GM21717 (cell line): ENCODE measurements at regions not wholly inside any gene's neighbourhood (a gene's known extent, or its start where the extent isn't known, plus 50 kb on each side); places are given as distances from the start of the nearest gene placed in this dataset.

Experiments
- ATAC-seq: cut with Tn5 transposase; IDR thresholded peaks from one replicate; pipeline ENCODE4 v1.9.1; 2021; ENCODE audit warnings: mild to moderate bottlenecking, moderate library complexity; ENCODE audit not compliant: unreplicated experiment

DNA sequence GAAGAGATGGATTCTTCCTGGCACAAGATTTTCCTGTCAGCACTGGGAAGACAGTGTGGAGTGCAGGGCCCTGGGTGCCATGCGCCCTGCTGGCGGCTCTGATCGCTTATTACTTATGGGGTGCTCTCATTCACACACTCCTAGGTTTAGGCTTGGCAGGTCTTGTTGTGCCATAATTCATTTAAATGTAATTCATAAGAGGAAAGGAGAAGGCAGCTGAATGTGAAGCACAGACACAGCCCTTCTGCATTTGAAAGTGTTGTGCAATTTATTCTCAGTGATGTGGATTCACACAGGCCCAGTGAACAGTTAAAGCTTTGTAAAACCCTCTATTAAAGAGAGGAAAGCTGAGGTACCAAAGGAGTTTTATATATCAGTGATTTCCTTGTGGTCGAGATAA is 249.7 kb downstream of the C4orf33 start:
- no peak for ATAC-seq

- ATAC-seq = no peak
Measured at GRCh38 chr4:129346036-129346435, 250.1 kb downstream of the C4orf33 start.

- ATAC-seq = no peak
Measured at GRCh38 chr4:129346734-129347133, 250.8 kb downstream of the C4orf33 start.

DNA sequence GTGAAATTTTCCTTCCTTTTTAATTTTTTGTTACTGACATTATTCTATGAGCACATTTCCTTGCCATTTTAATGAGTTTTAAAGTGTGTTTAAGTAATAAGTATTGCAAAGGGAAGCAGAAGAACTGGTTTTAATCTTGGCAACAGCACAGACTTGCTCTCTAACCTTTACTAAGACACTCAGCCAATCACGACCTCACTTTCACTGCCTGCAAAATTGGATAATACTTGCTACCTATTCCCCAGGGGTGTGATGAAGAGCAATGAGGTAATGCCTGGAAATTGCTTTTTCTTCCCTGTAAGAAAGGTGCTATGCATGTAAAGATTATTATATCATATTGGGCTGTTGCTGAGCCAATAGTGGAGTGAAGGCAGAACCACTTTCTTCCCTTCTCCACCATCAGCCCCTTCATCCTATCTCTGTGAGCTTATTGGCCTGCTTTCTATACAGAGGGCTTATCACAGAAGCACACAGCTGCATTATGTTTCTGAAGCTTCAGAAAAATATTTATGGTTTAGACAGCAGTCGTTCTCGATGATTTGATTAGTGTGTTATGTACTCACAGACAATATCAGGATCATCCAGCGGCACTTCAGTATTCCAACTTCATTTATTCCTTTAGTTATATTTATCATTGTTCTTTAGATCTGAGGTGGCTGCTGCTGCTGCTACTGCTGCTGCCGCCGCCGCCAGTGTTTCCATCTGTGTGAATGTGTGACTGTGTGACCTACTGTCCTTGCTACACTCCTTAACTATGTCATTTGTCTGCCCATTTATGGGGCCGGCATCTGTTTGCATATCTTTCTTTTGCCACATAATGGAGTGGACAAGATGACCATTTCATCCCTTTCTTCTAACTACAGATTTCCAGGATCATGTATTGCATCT is 255.1 kb downstream of the C4orf33 start:
- no peak for ATAC-seq

- no peak for ATAC-seq
Measured at GRCh38 chr4:129352480-129352879, 256.5 kb downstream of the C4orf33 start.

GRCh38 chr4:129353490-129353889 is 257.5 kb downstream of the C4orf33 start:
- ATAC-seq = no peak

- no peak for ATAC-seq
Measured at GRCh38 chr4:129355031-129355430, 259.1 kb downstream of the C4orf33 start.

DNA sequence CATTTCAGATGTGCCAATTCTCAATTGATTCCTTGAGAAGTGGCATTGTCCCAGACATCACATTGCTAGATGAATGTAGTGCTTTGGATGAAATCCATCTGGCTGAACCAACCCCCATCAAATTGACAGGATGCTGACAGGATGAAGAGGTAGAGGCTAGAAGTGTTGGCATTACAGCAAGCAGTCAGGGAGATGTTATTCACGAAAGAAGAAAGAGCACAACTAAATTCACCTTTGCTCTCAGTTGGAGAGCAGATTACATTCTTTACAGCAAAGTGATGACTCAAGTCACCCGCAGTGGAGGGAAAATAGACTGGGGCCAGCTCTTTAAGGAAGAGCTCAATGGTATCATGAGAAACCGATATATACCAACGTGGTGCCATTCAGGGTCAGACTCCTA is 259.6 kb downstream of the C4orf33 start:
- ATAC-seq = no peak

DNA sequence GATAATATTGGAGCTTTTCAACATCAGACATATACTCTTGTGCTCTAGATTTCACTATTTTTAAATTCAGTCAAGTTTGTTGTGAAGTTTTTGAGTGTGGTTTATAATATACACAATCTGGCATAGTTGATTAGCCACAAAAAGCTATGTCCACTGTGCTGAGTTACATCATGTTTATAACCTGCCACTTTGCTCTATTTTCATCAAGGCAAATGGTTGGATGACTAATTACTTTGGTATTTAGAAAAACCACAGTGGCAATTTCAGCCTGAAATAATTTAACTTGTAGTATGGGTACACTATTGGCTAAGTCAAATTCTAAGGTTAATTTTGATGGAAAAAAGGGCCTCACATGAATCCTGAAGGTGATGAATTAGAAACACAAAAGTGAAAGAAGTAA is 262.6 kb downstream of the C4orf33 start:
- no peak for ATAC-seq

- ATAC-seq = no peak
Measured at GRCh38 chr4:129359461-129359860, 263.5 kb downstream of the C4orf33 start.

GRCh38 chr4:129362691-129363274 is 266.8 kb downstream of the C4orf33 start:
- ATAC-seq = peak; percentile 73

DNA sequence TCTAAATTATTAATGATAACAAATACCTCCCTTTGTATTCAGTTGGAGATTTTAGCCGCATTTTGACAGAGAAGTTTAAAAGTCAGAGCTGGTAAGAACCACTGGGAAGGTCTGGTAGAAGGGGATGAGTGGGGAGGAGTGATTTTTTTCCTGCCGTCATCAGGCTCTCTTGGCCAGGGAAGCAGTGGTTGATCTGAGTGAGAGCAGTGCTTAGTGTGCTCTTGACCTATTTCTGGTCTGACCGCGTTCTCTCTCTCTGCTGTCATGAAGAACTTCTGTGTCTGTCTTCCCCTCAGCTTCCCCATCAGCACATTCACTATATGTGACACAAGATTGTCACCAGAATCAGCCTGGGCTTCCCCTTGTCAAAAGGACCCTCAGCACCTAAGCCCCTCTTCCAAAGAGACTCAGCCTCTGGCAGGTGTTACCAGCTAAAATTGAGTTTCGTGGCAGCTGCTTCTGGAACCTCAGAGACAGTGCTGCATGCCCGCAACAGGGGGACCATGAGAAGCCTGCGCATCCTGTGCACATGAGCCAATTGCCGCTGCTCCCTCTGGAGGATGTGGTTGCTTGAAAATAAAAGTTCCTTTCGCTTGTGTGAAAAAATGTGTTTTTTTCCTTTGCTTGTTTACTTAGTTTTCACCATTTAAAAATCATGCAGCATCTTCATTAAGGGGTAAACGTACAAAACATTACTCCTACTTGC is 268.9 kb downstream of the C4orf33 start:
- ATAC-seq = no peak

GRCh38 chr4:129369361-129370010 is 273.5 kb downstream of the C4orf33 start:
- no peak for ATAC-seq

GRCh38 chr4:129371065-129371464 is 275.1 kb downstream of the C4orf33 start:
- no peak for ATAC-seq

DNA sequence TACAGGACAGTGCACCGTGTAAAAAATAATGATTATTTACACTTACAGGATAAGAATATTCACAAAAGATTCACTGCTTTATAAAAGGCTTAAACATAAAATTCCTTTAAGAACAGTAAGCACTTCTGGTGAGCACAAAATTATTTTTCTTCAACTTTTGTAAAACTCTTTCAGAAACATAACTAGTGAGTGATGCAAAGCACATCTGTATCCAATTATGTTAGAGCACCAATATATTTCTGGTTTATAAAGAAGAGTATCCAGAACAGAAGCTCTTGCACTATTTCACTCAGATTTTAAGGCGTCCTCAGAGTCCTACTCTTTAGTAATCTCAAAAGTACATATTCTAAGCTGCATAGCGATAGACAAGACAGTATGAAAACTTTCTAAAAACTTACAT is 276.0 kb downstream of the C4orf33 start:
- no peak for ATAC-seq

DNA sequence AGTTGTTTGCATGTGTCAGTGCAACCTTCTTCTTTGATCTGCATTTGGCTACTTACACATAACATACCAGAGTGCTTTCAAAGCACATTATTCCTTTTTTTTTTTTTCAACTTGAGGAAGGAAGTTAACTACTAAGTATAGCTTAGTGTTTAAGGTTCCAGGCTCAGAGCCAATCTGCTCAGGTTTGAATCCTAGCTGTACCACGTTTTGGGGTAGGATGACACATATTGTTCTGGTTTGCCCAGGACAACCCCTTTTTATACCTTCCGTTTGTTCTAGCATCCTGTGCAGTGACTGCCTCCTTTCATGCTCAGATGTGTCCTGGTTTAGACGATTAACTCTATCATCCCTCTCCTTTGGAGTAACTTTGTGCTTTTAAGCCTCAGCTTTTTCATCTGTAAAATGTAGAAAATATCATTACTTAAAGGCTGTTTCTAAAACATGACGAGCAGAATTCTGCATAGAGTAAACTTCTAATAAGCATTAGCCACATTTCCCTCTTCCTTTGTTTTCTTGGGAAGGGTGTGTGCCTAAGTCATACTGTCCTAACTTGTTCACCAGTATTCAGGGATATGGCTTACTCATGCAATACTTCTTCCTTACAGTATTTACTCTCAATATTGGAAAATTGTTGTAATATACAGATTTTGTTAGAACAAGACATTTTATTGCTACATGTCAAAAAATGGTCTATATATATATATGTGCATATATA is 281.3 kb downstream of the C4orf33 start:
- ATAC-seq = no peak

DNA sequence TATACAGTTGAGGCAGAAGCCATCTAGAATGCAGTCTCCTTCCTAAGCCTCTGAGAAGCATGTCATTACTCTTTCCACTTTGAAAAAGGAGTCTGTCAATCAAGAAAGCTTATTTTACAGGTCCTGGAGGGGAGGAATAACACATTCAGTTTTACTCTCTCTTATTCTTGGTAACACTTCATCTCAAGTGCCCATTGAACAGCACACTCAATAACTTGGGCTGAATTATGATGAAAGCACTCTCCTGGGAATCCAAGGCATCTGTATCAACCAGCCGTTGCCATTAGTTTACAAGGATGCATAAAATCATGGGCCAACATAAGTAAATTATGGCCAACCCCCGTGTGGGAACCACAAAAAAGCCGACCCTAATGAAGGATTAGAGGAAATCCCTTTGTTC is 282.4 kb downstream of the C4orf33 start:
- ATAC-seq = no peak

GRCh38 chr4:129379429-129379828 is 283.5 kb downstream of the C4orf33 start:
- ATAC-seq = no peak

DNA sequence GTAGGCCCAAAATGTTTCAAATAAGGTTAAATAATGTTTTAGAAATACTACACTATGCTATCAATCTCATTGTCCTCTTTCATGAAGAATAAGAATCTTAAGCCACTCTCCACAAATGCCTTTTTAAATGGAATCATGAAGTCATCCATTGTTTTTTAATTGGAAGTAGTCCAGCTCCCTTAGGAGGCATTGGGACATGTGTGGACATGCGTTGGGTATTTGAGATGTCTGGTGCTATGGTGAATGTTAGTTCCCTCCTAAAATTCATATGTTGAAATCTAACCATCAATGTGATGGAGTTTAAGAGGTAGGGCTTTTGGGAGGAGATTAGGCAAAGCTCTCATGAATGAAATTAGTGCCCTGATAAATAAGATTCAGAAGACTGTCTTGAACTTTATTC is 289.0 kb downstream of the C4orf33 start:
- ATAC-seq = no peak

DNA sequence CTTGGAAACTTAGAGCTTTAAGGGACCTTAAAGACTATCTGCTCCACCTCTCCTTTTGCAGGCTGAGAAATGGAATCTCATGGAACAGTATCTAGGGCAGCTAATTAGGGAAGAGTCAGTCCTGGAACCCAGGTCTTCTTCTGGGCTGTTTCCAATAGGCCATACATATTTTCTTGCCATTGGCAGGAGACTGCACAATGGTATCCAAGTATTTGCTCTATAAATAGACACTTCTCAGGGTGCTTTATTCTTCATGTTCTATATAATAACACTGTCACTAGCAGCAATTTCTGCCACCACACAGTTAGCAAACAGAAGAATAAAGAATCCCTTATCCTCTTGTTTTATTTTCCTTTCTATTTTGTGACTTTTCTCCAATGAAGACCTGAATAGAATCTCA is 291.7 kb downstream of the C4orf33 start:
- no peak for ATAC-seq

- ATAC-seq = no peak
Measured at GRCh38 chr4:129393976-129394375, 298.0 kb downstream of the C4orf33 start.
